ENCODE measurements at regions not wholly inside any gene's neighbourhood (a gene's known extent, or its start where the extent isn't known, plus 50 kb on each side); places are given as distances from the start of the nearest gene placed in this dataset.
"Not testable (repeated sequence)": the region's sequence is repeated elsewhere in the genome, so short reads cannot be mapped to it uniquely, and the experiment has no call there.

DNA sequence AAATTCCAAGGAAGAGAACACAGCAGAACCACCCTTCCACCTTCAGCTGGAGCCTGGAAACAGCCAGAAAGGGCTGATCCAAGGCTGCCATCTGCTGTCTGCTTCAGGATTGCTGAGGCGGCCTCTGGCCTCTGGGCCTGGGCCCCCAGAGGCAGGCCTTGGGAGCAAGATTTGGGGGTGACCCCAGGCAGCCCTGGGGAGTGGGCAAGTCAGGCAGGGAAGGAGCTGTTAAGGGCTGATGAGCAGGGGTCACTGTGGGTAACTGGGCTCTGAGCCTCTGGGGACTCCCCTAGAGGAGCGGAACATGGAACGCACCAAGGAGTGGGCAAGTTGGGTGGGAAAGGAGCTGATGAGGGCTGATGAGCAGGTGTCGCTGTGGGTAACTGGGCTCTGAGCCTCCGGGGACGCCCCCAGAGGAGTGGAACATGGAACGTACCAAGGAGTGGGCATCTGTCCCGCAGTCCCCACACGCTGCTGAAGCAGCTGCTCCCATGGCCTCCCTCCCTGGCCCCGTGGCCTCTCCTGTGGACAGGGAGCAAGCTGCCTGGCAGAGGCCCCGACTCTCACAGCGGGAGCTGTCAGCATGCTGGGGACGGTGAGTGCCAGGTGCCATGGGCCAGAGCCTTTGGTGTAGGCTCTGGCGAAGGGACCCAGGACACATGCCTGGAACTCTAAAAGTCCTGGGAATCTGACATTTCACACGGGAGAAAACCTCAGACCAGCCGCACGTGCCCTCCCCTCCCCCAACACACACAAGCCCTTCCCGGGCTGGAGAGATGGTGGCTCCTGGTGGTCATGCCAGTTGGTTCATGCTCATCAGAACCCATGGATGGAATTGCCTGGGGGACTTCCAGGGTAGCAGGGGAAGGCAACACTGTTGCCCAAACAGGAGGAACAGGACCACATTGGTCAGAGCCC is 148.8 kb downstream of the NPIPB11 start:
- DNase-seq: peak; percentile 15

DNA sequence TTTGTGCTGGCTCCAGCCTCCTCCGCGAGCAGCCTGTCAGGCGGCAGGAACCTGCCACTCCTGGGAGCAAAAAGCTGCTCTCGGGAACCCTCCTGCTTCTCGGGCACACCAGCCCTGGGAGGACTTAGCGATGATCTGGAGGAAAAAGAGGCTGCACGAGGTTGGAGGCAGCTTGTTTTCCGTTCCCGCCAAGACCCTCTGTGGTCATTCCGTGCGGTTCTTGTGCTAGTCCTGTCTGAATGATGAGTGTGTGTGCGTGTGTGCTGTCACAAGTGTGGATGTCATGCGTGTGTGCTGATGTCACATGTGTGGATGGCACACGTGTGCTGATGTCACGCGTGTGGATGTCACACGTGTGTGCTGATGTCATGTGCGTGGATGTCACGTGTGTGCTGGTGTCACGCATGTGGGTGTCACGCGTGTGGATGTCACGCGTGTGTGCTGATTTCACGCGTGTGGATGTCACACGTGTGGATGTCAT is 150.0 kb downstream of the NPIPB11 start:
- DNase-seq: no peak

DNA sequence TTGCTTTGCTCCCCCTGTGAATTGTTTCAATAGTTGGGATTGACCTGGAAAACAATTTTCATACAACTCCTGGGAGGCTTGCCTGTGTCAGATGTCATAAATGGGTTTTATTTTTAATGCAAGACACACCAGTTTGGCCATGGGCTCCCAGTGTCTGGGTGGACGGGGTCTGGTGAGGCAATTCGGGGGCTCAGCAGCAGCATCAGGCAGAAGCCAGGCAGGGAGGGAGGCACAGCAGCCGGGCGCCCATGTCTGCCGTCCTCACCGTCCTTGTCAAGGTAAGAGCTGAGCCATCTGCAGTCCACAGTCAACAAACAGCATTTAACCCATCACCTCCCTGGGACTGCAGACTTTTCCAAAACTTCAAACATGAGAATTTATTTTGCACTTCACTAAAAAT is 150.6 kb downstream of the NPIPB11 start:
- not testable (repeated sequence) for DNase-seq

DNA sequence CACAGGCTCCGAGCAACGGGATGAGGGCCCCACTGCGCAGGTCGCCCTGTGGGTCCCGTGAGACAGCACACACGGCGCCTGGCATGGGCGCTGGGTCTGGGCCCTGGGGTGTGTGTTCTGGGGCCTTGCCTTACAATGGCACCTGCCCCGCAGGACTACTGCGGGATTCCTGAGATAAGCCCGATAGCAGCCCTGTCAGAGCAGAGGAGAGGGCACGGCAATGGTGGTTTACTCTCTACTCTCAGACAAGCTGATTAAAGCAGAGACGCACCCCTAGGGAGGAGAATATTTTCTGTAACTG is 151.1 kb downstream of the NPIPB11 start:
- not testable (repeated sequence) for DNase-seq

DNA sequence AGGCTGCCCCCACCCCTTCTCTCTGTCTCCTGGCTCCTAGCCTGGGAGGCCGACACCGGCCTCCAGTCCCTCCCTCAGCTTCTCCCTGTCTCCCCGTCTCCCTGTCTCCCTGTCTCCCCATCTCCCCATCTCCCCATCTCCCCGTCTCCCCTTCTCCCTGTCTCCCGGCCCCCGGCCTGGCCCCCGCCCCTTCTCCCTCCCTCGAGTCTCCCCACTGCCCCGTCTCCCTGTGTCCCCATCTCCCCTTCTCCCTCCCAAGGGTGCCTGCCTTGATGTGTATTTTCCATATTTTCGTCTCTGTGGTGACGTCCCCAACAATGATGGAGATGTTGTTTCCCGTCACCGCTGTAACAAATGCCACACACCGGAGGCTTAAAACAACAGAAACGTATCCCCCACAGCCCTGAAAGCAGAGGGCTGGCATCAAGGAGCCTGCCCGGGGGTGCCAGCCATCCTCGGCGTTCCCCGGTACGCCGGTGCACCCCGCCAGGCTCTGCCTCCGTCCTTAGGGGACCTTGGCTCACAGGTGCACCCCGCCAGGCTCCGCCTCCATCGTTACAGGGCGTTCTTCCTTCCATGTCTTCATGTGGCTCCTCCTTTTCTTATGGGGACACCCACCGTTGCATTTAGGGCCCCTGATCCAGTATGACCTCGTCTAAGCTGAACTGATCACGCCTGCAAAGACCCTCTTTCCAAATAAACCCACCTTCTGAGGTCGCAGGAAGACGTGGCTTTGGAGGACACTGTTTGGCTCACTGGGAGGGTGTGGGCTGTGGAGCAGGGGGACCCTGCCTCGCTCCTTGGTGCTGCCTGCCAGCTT is 151.6 kb downstream of the NPIPB11 start:
- no peak for DNase-seq

DNA sequence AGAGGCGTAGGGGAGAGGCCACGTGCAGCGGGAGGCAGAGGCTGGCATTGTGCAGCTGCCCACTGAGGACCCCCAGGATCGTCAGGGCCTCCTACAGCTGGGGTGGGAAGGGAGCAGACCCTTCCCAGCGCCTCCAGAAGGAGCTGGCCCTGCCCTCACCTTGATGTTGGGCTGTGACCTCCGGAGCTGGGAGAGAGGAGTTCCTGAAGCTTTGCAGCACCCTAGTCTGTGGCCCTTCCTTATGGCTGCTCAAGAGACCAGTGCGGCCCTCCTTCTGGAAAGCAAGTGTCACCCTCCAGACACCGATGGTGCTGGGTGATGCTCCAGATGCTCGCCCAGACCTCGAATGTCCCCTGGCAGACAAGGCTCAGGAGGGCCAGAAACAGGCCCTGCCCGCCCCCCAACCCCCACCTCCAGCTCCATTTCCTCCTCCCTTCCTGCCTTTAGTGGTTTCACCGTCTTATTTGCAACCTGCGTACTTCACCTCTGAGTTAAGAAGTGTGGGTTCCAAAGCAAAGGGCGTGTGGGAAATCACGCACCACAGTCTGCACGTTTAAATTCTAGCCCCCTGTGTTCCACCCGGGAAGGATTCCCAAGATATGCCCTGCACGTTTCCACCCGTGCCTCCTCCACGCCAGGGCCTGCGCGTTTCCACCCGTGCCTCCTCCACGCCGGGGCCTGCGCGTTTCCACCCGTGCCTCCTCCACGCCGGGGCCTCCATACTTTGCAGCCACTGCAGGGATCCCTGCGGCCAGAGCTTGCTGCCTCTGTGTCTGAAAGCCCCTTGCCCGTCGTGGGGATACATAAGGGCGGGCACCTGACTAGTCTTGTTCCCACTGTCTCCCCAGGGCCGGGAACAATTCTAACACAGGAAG is 152.6 kb downstream of the NPIPB11 start:
- DNase-seq: not testable (repeated sequence)

DNA sequence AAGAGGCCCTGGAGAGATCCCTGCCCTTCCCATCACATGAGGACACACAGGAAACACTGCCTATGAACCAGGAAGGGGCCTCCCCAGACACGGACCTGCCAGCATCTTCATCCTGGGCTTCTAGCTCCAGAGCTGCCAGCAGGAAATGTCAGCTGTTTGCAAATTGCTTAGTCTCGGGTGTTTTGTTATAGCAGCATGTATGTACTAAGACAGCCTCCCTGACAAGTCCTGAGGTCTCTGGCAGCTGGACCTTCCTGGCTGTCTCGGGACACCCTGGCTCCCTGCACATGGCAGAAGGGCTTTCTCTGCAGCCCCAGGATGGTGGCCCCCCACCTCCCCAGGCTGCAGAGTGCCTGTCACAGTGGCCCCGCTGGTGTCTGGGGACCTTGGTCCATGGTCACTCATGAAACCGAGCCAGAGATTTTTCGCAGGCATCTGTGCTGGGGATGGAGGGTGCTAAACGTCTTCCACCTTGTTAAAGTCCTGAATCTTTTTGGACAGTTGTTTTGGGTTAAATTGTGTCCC is 153.4 kb downstream of the NPIPB11 start:
- not testable (repeated sequence) for DNase-seq

DNA sequence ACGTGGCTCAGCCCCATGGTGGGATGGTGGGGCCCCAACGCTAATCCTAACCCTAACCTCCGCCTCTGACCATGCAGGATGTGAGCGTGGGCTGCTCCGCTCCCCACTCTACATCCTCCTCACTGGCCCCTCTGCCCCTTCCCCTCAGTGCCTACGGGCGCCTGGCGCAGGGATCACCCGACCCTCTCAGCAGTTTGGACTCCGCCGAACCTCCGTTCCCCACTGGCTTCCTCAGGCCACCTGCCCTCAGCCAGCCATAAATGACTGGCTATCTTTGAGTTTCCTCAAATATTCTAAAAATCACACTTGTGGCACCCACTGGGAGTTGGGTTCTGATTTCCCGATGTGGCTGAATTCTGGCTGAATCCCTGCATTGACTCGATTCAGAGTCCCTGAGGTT is 154.2 kb downstream of the NPIPB11 start:
- DNase-seq: not testable (repeated sequence)

DNA sequence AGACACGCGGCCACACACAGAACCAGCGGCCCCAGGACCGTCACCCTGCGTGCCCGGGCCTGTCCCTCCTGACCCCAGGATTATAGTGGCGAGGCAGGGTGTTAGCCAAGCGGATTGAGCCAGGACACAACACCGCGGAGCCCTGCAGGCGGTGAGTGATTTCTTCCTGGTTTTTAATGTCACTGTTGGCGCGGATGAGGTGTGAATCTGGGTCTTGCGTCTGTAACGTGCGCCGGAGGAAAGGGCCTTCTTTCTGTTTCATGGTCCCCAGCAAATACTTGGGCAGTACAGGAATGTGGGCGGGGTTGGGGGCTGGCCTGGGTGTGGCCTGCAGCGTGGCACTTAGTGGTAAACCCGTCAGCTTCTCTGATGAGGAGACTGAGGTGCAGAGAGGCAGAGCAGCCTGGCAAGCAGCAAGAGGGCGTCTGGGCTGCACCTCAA is 154.9 kb downstream of the NPIPB11 start:
- DNase-seq: not testable (repeated sequence)

DNA sequence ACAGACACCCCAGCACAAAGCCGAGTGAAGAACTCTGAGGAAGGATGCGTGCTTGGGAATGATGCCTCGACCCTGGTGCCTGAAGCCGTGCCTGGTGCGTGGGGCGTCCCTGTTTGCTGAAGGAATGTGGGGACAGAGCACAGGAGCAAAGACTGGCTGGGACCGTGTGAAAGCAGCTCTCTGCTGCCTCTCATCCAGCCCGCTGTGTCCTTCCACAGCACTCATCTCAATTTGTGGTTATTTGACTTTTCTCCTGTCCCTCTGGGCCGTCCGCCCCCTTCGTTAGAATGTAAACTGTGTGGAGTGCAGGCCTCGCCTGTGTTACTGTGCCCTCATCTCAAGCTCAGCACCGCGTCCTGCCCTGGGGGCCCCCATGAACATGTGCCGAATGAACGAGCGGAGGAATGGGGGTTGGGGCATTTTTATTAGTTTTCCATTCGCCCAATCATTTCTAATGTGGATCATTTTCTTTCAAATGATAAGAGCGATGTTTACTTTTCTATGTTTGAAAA is 155.5 kb downstream of the NPIPB11 start:
- DNase-seq: not testable (repeated sequence)

DNA sequence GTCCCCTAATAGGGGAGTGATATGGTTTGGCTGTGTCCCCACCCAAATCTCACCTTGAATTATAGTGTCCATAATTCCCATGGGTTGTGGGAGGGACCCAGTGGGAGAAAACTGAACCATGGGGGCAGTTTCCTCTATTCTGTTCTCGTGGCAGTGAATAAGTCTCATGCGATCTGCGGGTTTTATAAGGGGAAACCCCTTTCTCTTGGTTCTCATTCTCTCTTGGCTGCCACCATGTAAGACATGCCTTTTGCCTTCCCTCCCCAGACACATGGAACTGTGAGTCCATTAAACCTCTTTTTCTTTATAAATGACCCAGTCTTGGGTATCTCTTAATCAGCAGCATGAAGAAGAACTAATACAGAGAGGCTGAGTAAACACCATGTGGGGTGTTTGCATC is 156.0 kb downstream of the NPIPB11 start:
- DNase-seq: not testable (repeated sequence)

DNA sequence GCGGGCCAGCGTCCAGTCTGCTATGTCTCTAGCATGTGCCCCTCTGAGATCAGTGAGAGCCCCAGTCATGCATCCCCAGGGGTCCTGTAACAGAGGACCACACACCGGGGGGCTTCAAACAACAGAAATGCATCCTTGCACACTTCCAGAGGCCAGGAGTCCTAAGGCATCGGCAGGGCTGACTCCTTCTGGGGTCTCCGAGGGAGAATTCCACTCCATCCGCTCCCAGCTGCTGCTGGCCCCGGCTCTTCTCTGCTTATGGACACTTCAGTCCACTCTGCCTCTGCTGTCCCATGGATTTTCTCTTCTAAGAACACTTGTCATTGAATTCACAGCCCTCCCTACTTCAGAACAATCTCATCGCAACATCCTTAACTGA is 157.6 kb downstream of the NPIPB11 start:
- DNase-seq: not testable (repeated sequence)

DNA sequence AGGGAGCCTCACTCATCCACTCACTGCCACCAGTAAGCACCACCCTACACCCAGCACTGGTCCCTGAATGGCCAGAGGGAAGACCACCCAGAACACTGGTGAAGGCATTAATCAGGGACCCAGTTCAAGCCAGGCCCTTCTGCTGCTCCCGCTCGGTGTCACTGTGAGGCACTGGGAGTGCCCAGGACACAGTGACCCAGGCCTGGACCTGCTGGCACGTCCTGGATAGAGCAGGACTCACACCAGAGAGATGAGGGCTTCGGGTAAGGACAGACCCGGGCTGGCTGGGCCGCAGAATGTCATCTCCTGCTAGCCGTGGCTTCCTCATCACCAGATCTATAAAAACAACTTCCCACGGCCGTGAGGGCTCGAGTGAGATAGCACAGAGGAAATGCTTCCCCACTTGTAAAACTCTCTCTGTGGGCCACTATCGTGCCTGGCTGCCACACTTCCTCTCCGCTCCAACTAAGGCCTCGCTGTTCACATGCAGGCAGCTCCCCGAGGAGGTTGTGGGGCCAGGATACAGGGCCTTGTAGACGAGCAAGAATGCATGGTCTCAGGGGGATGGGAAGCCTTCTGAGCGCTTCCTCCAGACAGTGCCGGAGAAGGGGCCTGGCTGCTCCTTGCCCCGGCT is 158.1 kb downstream of the NPIPB11 start:
- DNase-seq: not testable (repeated sequence)

DNA sequence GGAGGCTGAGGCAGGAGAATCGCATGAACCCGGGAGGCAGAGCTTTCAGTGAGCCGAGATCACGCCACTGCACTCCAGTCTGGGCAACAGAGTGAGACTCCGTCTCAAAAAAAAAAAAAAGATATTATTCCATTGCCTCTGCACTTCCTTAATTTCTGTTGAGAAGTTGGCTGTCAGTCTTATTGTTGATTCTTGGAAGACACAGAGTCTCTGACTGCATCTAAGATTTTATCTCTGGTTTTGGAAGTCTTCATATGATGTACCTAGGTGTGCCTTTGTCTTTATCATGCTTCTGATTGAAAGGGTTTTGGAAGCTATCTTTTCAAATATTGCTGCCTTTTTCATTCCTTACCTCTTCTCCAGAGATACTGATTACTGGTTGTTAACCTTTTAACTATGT is 160.4 kb downstream of the NPIPB11 start:
- not testable (repeated sequence) for DNase-seq

DNA sequence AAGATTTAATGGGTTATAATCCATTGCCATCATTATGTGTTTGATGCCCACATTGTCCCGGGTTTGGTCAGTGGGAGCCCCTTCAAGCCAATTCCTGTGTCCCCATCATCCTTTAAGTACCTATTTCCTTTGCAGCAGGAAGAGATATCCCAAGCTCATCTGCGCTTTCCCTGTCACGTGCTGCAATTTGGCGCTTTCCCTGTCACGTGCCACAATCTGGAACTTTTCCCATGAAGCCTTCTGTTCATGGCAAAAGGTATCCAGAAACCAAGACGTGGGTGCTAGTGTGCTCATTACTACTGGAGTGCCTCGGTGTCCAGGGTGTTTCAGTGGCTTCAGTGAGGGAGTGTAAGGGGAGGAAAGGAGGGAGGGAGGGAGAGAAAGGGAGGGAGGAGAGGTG is 168.5 kb downstream of the NPIPB11 start:
- DNase-seq: no peak

DNA sequence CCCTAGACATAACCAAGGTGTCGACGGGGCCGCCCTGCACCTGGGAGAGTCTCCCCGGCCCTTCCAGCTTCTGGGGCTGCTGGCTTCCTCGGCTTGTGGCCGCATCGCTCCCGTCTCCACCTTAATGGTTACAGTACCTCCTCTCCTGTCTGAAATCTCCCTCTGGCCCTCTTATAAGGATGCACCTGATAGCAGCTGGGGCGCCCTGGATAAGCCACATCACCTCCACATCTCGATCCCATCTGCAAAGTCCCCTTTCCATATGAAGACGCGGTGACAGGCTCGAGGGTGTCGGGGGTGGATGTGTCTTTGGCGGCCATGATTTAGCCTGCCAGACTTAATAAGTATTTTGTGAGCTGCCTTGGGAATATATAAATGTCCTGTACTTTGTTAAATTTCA is 169.0 kb downstream of the NPIPB11 start:
- not testable (repeated sequence) for DNase-seq

DNA sequence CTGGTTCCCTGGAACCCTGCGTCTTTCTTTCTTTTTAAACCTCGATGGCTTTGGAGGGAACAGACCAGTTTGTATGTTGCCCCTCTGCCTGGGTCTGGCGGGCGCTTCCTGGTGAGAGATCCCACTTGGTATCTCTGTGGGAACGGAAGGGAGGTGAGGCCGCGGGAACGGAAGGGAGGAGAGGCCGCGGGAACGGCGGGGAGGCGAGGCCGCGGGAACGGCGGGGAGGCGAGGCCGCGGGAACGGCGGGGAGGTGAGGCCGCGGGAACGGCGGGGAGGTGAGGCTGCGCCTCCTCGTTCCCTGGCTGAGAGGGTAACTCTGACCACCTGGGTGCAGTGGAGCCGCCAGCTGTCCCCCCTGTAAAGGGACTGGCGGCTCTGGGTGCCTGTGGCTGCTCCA is 169.5 kb downstream of the NPIPB11 start:
- not testable (repeated sequence) for DNase-seq

DNA sequence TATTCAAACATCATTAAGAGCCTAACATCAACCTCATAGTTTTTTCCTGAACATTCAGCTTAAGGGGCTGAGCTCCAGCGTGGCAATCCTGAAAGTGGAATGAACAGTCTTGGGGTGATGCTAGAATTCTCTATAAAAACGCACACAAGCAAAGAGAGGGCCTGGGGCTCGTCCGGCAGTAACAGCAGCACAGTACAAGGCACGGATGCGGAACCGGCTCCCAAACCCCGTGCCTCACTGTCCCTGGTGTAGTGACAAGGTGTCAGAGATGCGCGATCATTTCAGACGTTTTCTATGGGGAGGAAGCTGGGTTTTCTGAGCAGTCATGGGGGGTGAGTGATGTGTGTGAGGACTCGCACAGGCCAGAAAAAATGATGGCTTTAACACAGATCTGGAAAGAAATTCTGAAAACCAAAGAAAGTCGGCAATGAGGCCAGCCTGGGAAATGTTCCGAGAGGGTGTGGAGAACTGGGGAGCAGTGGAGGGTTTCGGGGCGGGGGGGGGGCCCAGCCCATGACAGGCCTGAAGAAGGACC is 170.6 kb downstream of the NPIPB11 start:
- not testable (repeated sequence) for DNase-seq

DNA sequence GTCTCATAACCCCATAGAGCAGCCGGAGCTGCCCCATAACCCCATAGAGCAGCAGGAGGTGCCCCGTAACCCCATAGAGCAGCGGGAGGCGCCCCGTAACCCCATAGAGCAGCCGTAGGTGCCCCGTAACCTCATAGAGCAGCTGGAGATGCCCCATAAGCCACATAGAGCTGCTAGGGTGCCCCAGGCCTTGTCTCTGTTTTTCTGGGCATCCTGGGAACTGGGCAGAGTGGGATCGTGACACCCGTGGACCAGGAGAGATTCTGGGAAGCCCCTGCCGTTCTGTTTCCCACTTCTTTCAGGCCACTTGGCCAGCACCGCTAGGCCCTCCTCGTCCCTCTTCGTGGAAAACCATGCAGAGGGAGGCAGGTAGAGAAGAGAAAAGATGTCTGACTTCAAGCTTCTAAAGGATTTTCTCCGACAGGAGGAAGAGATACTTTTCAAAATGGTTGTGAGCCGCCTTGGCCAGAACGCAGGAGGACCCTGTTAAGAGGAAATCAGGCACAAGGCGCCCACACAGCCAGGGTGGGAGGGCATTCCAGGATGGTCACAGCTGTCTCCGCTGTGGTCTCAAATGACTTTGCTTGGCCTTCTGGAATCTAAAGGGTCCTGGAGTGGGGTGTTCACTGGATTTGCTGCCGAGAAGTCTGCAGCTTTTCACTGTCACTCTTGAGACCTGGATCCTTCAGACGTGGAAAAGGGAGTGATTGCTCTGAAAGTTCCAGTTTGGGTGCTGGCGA is 171.8 kb downstream of the NPIPB11 start:
- not testable (repeated sequence) for DNase-seq

DNA sequence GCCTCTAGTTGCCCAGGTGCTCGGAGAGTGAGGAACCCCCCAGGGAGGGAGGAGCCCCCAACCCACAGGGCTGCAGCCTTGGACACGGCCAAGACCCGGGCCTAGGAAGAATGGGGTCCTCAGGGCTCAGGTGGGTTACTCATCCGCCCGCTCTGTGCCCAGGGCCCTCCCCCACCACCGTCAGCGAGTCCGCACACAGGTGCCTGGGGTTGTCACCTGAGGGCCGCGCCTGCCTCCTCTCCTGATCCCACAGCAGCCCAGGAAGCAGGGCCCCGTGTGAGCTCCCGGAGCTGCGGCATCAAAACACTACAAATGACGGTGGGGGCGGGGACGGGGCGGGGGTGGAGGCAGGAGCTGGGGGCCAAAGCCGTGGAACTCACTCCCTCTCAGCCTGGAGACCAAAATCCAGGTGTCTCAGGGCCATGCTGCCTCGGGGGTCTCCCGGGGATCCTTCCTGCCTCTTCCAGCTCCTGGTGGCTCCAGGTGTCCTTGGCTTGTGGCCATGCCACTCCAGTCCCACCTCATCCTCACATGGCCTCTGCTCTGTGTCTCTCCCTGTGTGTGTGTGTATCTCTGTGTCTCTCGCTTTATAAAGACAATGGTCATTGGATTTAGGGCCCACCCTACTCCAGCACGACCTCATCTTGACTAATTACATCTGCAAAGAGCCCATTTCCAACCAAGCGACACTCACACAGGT is 172.7 kb downstream of the NPIPB11 start:
- not testable (repeated sequence) for DNase-seq
